ENCODE measurements at regions not wholly inside any gene's neighbourhood (a gene's known extent, or its start where the extent isn't known, plus 50 kb on each side); places are given as distances from the start of the nearest gene placed in this dataset.
"Not testable (repeated sequence)": the region's sequence is repeated elsewhere in the genome, so short reads cannot be mapped to it uniquely, and the experiment has no call there.

DNA sequence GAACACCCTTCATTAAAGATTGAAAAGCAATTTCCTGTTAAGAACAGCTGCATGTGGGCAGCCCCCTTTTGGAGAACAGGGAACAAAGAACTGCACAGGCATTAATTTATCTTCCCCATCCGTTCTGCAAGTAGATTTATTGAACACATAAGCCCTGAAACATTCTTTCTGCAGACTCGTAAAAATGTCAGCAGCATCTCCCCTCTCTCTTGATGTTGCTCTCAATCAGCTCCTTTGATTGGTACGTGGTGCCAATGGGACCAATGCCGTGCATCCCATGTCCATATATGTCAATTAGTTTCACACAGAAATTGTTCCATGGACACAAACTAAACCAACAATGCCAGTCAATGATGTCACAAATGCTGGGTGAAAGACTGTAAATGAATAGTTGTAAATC is 228.5 kb upstream of the RASGEF1B start:
- no peak for DNase-seq

DNA sequence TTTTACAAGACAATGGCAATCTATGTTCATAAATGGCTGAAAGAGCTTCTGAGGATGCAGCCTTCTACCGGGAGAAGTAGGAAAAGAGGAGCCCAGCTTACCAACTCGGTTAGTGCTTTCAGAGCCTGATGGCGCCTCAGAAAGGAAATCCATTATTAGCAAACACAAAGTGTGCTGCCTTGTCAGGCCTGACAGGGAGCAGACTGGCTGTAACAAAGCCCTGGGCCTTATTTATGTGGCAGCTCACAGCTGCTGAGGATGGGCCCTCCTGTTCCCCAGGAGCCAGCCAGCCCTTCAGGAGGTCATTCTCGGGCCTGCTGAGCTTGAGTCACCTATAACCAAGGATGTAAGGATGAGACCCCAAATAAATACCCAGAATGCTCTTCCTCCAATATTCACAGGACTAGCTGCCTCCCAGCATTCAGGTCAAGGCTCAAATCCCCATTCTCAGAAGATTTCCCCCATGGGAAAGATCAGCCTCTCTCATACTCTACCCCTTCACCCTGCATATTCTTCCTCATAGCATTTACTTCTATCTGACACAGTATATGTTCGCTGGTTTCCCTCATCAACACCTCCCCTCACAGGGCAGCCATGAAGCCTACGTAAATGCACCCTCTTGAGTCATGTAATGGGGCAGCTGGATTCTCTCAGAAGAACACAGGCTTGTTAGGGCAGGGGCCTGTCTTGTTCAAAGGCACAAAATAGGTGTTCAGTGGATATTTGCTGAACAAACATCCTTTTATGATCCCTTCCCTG is 227.0 kb upstream of the RASGEF1B start:
- peak; percentile 37 for DNase-seq

DNA sequence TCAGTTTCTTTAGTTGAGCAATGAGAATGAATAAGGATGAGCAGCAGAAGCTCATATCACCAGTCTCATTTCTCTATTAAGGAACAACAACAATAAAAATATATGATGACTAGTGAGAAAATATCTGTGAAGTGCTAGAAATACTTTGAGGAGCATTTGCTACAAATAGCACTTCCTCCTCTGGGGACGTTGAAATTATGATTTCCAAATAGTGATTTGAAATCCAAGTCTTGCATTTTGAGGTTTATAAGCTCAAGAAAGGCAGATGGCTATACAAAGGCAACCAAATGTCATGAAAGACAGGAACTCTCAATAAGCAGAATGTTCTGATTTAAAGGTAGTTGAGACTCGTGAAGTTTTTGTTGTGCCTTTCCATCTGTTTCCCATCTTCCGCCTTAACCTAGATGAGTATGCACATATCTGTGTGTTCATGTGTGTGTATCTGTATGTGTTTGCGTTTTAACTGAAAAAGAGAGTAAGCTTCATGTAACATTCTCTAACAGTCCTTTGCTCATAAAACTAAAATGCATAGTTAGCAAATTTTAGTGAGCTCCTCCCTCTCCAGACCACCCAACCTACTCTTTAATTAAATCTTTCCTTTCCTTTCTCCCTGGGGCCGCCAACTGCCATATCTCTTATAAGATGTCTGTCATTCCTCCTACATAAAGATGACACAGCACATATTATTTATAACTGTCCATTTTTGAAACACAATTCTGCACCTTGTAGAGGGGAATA is 222.6 kb upstream of the RASGEF1B start:
- no peak for DNase-seq

DNA sequence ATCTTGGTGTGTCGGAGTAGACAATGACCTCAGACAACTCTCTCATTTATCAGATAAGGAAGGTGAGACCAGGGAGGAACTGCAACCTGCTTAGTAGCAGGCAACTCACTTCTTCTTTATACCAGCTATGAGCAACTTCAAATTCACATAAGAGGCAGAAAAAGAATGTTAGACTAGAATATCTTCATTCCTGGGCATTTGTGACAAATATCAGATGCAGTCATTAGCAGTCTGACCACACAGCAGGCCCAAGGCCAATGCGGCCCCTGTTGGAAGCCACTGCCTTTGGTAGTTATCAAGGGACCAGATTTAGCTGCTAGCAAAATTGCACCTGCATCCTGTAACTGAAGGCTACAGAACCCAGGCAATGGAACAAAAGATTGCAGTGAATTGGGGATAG is 219.2 kb upstream of the RASGEF1B start:
- no peak for DNase-seq

DNA sequence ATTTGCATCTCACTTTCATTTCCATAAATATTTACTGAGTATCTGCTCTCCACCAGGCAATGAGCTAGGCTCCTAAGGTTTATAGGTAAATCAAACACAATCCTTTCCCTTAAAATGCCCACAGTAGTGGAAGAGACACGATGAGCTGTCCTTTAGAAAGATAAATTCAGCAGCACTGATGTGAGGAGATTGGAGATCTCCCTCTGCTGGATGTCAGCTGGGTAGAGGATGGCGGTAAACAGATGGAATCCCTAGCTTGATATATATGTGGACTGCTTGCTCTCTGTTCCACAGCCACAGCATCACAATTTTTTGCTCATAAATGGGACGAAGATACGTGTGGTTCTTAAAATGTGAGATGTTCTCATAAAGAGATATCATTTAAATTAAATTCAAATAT is 216.4 kb upstream of the RASGEF1B start:
- peak; percentile 27 for DNase-seq

DNA sequence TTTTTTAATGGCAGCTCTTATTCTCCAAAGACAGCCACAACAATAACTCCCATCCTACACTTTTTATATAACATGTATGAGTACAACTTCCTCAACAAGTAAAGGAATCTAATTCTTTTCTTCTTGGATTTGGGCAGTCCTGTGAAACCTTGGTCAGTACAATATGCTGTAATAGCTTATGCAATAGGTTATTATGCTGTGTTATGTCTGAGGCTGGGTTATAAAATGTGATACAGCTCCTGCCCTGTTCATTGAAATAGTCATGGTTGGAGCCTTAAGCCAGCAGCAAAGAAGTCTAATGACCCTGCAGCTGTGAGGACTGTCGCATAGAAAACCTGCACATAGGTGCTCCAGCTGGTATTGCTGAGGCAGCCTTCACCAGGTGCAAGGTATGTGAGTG is 215.8 kb upstream of the RASGEF1B start:
- DNase-seq = no peak

DNA sequence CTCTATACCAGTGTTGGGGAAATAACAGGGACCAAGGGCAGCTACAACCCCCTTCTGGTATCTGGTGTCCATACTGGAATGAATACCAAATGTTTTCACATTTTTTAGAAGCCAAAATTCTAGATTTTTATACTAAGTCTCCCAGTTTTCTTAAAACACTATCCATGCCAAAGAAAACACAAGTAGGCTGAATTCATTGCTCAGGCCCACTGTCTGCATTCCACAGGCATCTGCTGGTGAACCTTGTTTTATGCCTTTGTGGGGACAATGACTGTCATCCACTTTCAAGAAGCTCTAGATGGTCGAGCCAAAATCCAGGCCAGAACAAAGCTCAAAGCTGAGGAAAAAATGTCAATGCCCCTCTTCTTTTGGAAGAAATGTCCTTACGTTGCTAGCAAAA is 213.4 kb upstream of the RASGEF1B start:
- DNase-seq = no peak

DNA sequence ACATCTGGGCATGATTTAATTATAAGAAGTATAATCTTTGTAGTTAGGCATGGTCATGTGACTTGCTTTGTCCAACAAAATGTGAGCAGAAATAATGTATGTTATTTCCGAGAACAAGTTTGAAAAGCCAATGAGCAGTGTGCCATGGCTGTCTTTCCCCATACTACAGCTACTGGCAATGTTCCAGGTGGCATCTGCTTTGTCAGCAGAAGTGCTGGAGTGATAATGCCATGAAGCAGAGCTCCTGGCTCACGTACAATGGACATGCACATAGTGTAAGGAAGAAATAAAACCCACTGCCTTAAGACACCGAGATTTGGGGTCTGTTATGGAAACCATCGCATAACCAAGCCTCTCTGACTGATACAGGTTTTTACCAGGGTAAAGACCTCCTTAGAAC is 212.6 kb upstream of the RASGEF1B start:
- DNase-seq = peak; percentile 14

DNA sequence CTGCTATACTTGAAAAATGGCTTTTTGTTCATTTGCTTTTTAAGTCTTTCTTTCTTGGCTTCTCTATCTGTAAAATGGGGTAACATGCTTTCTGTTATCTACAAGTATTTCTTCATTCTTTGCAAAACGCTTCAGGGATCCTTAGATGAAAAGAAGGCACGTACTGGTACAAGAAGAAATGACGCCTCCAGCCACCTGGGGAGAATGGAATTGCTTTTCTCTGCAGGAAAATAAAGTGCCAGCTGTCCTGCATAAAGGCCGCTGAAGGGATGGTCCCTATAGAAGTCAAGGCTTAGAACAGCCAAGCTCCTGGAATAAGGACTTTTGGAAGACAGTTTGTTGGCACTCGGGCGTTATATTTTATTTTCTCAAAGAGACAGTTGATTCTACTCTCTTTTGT is 210.8 kb upstream of the RASGEF1B start:
- DNase-seq = no peak

DNA sequence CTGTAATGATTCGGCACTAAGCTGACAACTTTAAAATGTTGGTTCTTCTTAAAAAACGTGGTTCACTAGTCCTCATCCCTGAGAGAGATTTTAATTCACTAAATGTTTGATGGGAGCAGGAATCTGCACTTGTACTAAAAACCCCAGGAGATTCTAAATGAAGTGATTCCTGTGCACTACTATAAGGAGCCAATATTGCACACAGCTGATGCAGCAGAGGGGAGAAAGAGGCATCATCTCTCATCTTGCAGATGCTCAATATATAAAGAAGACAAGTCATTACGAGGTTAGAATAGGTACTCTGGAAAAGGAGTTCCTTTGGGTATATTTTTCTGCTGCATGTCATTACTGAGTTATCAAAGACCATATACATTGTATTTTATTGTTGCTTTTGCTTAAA is 207.6 kb upstream of the RASGEF1B start:
- no peak for DNase-seq

DNA sequence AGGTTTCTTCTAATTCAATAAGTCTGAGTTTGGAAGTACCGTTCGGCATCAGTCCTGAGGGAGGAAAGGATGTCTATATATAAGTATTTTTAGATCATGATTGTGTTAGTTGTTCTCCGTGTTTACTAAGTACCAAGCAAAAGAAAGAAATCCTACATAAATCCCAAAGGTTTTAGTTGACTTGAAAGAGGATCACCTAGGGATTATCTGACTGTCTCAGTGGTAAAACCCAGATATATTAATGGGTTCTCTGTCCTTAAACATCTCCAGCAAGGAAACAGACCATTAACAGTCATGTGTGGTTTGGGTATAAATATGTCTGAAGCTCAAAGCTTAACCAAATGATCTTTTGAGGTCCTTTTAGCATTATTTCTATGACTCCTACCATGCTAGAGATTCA is 207.1 kb upstream of the RASGEF1B start:
- no peak for DNase-seq

DNA sequence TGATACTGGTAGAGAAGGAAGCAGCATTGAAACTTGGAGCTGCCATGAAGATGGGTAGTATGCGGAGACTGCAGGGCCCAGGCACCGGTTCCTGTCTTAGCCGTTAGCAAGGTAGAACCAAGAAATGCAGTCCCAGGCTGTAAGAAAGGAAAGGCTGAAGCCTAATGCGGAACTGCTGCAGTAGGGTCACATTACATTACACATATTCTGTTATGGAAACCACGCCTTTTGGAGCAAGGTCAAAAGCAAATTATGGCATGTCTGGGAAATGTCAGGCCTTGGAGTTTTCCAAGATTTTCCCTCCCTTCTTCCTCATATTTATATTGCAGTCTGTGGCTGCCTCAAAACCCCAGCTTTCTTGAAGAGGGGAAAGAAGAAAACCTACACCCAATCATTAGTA is 204.8 kb upstream of the RASGEF1B start:
- no peak for DNase-seq

DNA sequence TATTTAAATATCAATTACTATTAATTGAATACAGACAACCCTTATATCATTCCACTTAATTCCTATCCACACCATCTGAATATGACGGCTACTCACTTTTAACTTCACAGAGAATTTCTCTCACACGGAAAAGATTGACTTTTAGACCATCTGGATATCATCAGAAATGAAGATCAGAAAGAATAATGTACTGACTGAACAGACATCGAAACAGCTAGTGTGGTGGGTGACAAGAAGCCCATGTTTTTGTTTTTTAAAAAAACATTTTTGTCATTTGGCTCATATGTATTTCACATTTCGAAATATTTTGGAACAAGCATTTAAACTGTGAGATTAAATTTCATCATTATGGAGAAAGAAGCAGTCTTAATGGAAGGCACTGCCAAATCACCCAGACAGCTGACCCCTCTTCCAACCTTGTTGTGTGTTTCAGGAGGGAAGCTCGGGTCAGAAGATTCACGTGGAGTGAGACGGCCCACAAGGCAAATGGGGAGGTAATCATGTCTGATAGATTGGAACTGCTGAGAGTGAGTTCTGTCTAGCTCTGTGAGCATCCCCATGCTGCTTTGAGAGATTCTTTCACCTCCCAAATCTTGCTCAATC is 204.2 kb upstream of the RASGEF1B start:
- no peak for DNase-seq

DNA sequence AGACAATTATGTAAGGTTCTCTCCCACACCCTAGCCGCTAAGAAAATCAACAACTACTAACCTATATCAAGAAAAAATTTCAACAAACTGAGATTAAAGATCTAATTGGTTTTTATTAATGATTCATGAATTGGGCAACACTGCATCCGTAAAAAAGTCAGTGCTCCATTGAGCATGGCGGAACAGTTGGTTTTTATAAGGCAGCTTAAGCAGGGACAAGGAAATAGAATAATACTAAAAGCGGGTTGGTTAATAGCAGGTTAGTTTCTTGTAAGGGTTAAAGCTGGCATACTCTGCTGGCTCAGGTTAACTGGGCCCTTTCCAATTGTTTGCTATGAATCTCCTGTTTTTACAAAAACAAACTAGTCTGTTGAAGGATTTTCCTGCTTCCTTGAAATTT is 202.3 kb upstream of the RASGEF1B start:
- DNase-seq = no peak

DNA sequence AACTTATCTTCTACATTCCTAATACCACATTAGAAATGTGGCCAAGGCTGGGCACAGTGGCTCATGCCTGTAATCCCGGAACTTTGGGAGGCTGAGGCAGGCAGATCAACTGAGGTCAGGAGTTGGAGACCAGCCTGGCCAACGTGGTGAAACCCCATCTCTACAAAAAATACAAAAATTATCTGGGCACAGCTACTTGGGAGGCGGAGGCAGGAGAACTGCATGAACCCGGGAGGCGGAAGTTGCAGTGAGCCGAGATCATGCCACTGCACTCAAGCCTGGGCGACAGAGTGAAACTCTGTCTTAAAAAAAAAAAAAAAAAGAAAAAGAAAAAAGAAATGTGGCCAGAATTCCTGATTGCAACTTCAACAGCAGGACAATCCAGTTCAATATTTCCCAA is 196.6 kb upstream of the RASGEF1B start:
- DNase-seq = not testable (repeated sequence)

DNA sequence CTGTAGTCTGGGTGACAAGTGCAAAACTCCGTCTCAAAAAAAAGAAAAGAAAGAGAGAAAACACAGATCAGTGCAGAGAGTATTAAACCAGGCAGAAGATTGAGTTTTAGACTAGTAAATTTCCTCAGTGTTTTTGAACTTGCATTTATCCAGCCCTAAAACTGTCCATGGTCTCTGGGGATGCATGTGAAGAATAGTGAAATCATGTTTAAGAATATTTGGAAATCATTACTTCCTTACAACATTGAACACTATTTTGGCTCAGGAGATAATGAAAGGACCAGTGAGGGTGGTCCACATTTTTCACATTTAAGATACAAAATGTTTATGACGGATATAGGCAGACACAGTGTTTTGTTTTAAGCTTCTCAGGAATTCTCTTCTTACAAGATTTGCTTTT is 195.8 kb upstream of the RASGEF1B start:
- no peak for DNase-seq

DNA sequence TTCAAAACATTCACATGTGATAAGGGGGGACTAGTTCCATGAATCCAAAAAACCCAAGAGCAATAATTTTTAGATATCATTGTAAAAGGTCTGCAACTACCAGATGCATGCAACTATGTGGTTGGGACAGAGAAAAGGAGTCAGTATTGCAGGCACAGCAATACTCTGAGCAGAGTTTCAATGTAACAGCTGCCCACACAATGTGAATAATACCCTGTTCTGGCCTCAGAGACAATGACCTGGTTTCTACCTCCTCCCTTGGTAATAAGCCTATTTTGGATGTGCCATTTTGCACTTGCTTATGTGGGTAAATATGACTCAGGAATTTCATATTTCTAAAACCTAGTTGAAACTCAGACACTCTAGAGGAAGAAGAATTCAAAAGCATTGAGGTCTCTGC is 194.8 kb upstream of the RASGEF1B start:
- DNase-seq = no peak

DNA sequence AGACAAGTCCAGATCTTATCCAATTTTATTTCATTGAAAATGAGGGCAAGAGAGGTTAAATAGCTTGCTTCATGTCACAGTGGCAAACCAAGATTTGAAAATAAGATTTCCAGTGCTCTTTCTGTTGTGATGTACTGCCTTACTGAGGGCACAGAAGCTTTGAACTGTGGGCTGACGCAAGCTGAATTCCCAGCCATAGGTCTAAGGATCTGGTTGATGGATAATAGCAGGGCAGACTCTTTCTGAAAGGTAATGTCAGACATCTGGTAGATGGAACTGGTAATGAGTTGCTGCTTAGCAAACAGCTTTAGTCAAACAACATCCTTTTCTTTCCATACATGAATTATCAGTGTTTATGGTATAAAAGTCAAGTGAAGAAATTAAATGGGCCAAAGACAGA is 193.9 kb upstream of the RASGEF1B start:
- DNase-seq = no peak

DNA sequence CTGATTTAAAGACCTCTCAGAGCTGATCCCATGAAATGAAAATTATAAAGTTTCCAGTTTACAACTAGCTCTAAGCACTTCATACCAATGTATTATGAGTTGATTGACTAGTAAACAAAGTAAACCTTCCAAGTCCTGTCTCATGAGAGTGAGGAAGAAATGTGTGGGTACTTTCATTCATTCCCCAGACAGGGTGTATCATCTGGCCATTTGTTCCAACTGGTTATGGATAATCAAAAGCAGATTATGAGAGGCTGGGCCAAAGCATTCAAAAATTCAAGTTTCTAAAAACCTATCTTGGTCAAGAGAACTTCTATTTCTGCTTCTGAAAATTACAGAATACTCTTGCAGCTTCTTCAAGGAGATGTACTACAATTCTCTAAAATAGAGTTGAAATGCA is 193.3 kb upstream of the RASGEF1B start:
- no peak for DNase-seq

DNA sequence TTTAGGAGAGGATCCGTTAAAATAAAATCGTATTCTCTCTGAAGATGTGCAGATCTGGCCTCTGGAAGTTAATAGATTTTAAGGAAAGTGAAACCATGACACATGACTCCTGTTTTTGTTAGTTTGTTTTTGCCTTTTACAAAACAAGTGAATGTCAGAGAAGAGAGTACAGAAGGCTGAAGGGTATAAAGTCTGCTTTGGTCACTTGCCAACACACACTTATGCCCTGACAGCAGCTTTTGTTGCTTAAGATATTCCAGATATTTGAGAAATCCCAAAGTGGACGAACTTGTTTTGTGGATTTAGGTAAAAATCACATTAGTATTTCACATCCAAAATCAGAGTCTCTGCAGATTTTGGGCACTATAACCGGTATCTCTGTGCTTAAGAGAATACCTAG is 192.4 kb upstream of the RASGEF1B start:
- DNase-seq = no peak

DNA sequence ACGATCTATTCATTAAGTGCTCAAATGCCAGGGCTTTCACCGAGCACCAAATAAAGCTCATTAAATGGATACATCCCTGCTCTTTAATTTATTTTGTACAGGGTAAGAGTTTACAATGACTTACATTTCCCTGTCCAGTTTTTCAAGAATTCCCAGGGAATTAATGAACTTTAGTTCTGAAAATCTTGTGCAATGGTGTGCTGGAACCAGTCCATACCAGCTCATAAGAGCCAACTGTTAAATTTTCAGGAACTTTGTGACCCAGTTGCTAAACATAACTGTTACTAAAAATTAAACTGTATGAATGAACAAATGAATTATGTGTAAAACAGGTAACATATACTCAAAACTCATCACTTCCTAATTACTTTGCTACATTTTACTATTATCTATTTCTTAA is 191.7 kb upstream of the RASGEF1B start:
- DNase-seq = no peak

DNA sequence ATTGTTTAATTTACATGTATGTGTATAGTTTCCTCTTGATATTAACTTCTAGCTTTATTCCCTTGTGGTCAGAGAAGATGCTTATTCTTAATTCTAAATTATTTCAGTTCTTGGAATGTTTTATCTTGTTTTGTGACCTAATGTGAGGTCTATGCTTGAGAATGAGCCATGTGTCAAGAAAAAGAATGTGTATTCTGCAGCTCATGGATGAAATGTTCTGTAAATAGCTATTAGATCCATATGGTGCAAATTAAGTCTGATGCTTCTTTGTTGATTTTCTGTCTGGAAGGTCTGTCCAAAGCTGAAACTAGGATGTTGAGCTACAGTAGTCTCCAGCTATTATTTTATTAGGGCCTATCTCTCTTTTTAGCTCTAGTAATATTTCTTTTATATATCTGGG is 187.3 kb upstream of the RASGEF1B start:
- no peak for DNase-seq

DNA sequence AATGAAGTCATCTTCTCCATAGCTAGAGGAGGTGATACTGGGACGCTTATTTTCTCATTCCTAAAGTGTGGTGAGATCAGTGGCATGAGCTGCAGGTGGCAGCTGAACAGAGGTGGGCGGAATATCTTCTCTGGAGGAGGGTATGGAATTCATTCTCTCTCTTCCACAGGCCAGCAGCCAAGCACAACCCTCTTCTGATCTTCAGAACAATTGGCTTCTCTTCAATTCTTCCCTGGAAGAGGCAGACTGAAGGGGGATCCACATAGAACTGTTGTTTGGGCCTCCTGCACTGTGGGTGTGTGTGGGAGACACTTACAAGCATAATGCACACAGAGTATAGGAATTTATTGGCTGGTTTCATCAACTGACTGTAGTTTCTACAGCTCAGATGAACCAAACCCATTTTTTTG is 180.4 kb upstream of the RASGEF1B start:
- no peak for DNase-seq

DNA sequence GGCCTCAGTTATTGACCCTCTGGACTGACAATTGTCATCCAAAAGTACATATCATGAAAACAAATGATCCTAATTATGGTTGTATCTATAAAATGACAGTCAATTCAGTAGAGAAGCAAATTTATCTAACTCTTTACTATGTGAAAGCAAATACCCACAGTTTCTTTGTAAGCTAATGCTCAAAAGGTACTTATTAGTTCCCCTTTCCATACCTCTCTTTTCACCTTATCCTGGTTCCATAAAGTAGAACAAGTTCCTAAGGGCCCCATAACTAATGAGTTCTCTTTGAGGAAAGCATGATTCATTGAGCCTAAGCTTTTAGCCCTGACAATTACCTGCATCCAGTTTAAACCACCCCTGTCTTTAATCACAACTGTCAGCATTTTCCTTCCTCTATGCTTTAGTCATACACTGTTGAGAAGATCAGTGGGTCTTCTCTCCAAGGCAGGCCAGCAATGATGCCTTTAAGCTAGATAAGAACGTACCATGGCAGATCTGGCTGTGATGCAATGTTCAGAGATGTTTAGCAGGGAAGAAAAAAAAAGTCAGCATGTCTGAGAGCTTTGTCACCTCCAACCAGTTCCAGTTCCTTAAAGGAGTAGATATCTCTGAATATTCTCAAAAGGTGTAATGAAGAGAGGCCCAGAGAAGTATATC is 179.7 kb upstream of the RASGEF1B start:
- peak; percentile 45 for DNase-seq

Data from DMS53 (cell line).